GM18907 (cell line): ENCODE measurements at regions not wholly inside any gene's neighbourhood (a gene's known extent, or its start where the extent isn't known, plus 50 kb on each side); places are given as distances from the start of the nearest gene placed in this dataset.

Experiments used
- ATAC-seq: cut with Tn5 transposase; IDR thresholded peaks from one replicate; pipeline ENCODE4 v1.9.1; 2021; ENCODE audit warnings: mild to moderate bottlenecking, moderate library complexity; ENCODE audit not compliant: unreplicated experiment

- ATAC-seq, result no peak
Measured at GRCh38 chr18:61756244-61756643, 136.6 kb downstream of the RNF152 start.

GRCh38 chr18:61755555-61755954 lies 137.3 kb downstream of the RNF152 start:
- ATAC-seq, result no peak

- ATAC-seq, result no peak
Measured at GRCh38 chr18:61754039-61754583, 138.7 kb downstream of the RNF152 start.

- ATAC-seq, result no peak
Measured at GRCh38 chr18:61753373-61753772, 139.4 kb downstream of the RNF152 start.

GRCh38 chr18:61752973-61753372 lies 139.8 kb downstream of the RNF152 start:
- no peak for ATAC-seq

GRCh38 chr18:61750840-61751668 lies 141.8 kb downstream of the RNF152 start:
- no peak for ATAC-seq

GRCh38 chr18:61749546-61749945 lies 143.3 kb downstream of the RNF152 start:
- no peak for ATAC-seq

GRCh38 chr18:61749031-61749430 lies 143.8 kb downstream of the RNF152 start:
- ATAC-seq, result no peak

- no peak for ATAC-seq
Measured at GRCh38 chr18:61748004-61748403, 144.8 kb downstream of the RNF152 start.

- ATAC-seq, result no peak
Measured at GRCh38 chr18:61743775-61744531, 148.9 kb downstream of the RNF152 start.

- no peak for ATAC-seq
Measured at GRCh38 chr18:61742565-61743429, 150.0 kb downstream of the RNF152 start.

- no peak for ATAC-seq
Measured at GRCh38 chr18:61741881-61742454, 150.8 kb downstream of the RNF152 start.

GRCh38 chr18:61738488-61738887 lies 154.3 kb downstream of the RNF152 start:
- ATAC-seq, result no peak

GRCh38 chr18:61738042-61738441 lies 154.8 kb downstream of the RNF152 start:
- ATAC-seq, result no peak

- ATAC-seq, result no peak
Measured at GRCh38 chr18:61736133-61736532, 156.7 kb downstream of the RNF152 start.

- no peak for ATAC-seq
Measured at GRCh38 chr18:61735564-61736102, 157.2 kb downstream of the RNF152 start.

- ATAC-seq, result no peak
Measured at GRCh38 chr18:61734396-61734795, 158.4 kb downstream of the RNF152 start.

GRCh38 chr18:61732854-61733253 lies 160.0 kb downstream of the RNF152 start:
- ATAC-seq, result no peak

- ATAC-seq, result no peak
Measured at GRCh38 chr18:61731693-61732376, 161.0 kb downstream of the RNF152 start.

GRCh38 chr18:61731178-61731577 lies 161.6 kb downstream of the RNF152 start:
- no peak for ATAC-seq
